Transverse colon (tissue), 3 donors: ENCODE measurements at regions not wholly inside any gene's neighbourhood (a gene's known extent, or its start where the extent isn't known, plus 50 kb on each side); places are given as distances from the start of the nearest gene placed in this dataset.

ENCODE experiments used
- CTCF ChIP-seq, 5 experiments: fragments of 200-600 bp in 3 of 5; fragments of 450-650 bp in 2 of 5; sonication (generic) in 3 of 5; IDR thresholded peaks; 1 replicate in 2 of 5; 2 replicates in 3 of 5; pipeline ENCODE4 v1.5.1; 2016 to 2017; ENCODE audit warnings: antibody characterized with exemption in 5 of 5, inconsistent platforms in 3 of 5, mild to moderate bottlenecking in 2 of 5, moderate library complexity in 1 of 5
- EP300 ChIP-seq: sonication (generic); formaldehyde crosslinking; IDR thresholded peaks from one replicate; pipeline ENCODE4 v1.6.1; 2017; ENCODE audit warnings: antibody characterized with exemption, low read depth

GRCh38 chr2:176984987-176985386 is 227.6 kb upstream of the HNRNPA3 start:
- TF ChIP-seq CTCF (IDR thresholded peaks at IDR 0.05) (no peak), EP300 (no peak)
